Endothelial cell of umbilical vein (primary cell): ENCODE measurements at regions not wholly inside any gene's neighbourhood (a gene's known extent, or its start where the extent isn't known, plus 50 kb on each side); places are given as distances from the start of the nearest gene placed in this dataset.

Source experiments
- CTCF ChIP-seq, 2 donors: IDR thresholded peaks; 1 replicate in 1 of 2; 2 replicates in 1 of 2; pipeline ENCODE4 v1.5.1; 2011; ENCODE audit warnings: low read length in 2 of 2, mild to moderate bottlenecking in 2 of 2, moderate library complexity in 2 of 2, control low read depth in 1 of 2, inconsistent platforms in 1 of 2, low read depth in 1 of 2; ENCODE audit not compliant: insufficient read depth in 1 of 2; ENCODE audit errors: extremely low read depth in 1 of 2
- EZH2 ChIP-seq: IDR thresholded peaks from 2 replicates; pipeline ENCODE4 v1.6.1; 2012; ENCODE audit warnings: borderline replicate concordance, low read depth, mild to moderate bottlenecking, moderate library complexity, low read length, inconsistent platforms; ENCODE audit not compliant: severe bottlenecking
- MYC ChIP-seq: IDR thresholded peaks from one replicate; pipeline ENCODE4 v1.6.1; 2011; ENCODE audit warnings: mild to moderate bottlenecking, low read depth, low read length
- POLR2A ChIP-seq: IDR thresholded peaks from 2 replicates; pipeline ENCODE4 v1.6.1; 2012; ENCODE audit warnings: low read depth, mild to moderate bottlenecking, control low read depth, low read length
- POLR2AphosphoS5 ChIP-seq: IDR thresholded peaks from 2 replicates; pipeline ENCODE4 v1.6.1; 2012; ENCODE audit warnings: low read depth, mild to moderate bottlenecking, control low read depth, low read length, moderate library complexity; ENCODE audit not compliant: insufficient read depth

DNA sequence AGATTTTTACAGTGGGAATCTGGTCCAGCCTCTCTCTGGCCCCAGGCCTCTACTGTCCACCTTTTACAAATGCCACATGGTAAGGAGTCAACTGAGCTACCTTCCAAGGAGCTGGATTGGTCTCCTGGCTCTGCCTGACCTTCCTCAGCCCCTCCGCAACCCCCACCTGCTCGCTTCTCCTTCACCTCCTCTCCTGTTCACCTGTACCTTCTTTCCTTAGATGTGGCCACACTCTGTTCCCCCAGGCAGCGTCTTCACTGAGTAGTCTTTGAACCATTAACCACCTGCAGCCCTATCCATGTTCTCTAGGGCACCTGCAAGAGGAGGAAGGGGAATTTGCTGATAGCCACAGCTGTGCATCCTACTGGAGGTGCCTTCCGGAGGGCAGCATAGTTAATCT, 55.3 kb upstream of the DDR1 start:
- TF ChIP-seq CTCF (IDR thresholded peaks at IDR 0.05; ENCODE audit: extremely low read depth in 1 of 2, insufficient read depth in 1 of 2, low read depth in 1 of 2, low read length in 2 of 2): no peak
- TF ChIP-seq POLR2A: no peak
- TF ChIP-seq POLR2AphosphoS5: no peak
- TF ChIP-seq EZH2: no peak
- TF ChIP-seq MYC: no peak
